Vagina (tissue), 2 donors: ENCODE measurements at regions not wholly inside any gene's neighbourhood (a gene's known extent, or its start where the extent isn't known, plus 50 kb on each side); places are given as distances from the start of the nearest gene placed in this dataset.
"Not testable (repeated sequence)": the region's sequence is repeated elsewhere in the genome, so short reads cannot be mapped to it uniquely, and the experiment has no call there.

Source experiments
- DNase-seq, 2 donors: peaks; one replicate each; pipeline ENCODE4 v3.0.0-alpha.2; 2017; ENCODE audit errors: extremely low spot score in 2 of 2
- H3K27ac ChIP-seq: fragments of 200-600 bp; sonication (generic); one replicate; pipeline ENCODE4 v1.5.1; 2019
- H3K27me3 ChIP-seq: fragments of 200-600 bp; sonication (generic); one replicate; pipeline ENCODE4 v1.5.1; 2019
- H3K36me3 ChIP-seq, 2 donors: fragments of 200-600 bp; sonication (generic); one replicate each; pipeline ENCODE4 v1.5.1; 2017 to 2019
- H3K4me1 ChIP-seq: fragments of 200-600 bp; sonication (generic); one replicate; pipeline ENCODE4 v1.5.1; 2019
- H3K4me3 ChIP-seq, 2 donors: fragments of 200-600 bp; sonication (generic); 1 replicate in 1 of 2; 2 replicates in 1 of 2; pipeline ENCODE4 v1.5.1; 2016 to 2019
- H3K9me3 ChIP-seq: fragments of 200-600 bp; sonication (generic); one replicate; pipeline ENCODE4 v1.5.1; 2019
- POLR2A ChIP-seq, 2 donors: fragments of 450-650 bp; IDR thresholded peaks; one replicate each; pipeline ENCODE4 v1.6.1; 2017; ENCODE audit warnings: antibody characterized with exemption in 2 of 2, mild to moderate bottlenecking in 2 of 2, moderate library complexity in 2 of 2
- POLR2AphosphoS5 ChIP-seq, 2 donors: sonication (generic); formaldehyde crosslinking; IDR thresholded peaks; one replicate each; pipeline ENCODE4 v1.9.0; 2017; ENCODE audit warnings: antibody characterized with exemption in 2 of 2, mild to moderate bottlenecking in 2 of 2, low read depth in 1 of 2; ENCODE audit not compliant: insufficient read depth in 1 of 2
- intact Hi-C: fragments of 100-400 bp; cut with DNase I; formaldehyde crosslinking; loops from one replicate; pipeline ENCODE4 v1.15.1; 2023
- TF ChIP-seq, protein P1 (sequence below), 3 experiments: fragments of 450-650 bp in 2 of 3; fragments of 200-600 bp in 1 of 3; sonication (generic) in 1 of 3; IDR thresholded peaks; one replicate each; pipeline ENCODE4 v1.5.1; 2017 to 2019; ENCODE audit warnings: antibody characterized with exemption in 3 of 3, mild to moderate bottlenecking in 2 of 3, moderate library complexity in 2 of 3

DNA sequence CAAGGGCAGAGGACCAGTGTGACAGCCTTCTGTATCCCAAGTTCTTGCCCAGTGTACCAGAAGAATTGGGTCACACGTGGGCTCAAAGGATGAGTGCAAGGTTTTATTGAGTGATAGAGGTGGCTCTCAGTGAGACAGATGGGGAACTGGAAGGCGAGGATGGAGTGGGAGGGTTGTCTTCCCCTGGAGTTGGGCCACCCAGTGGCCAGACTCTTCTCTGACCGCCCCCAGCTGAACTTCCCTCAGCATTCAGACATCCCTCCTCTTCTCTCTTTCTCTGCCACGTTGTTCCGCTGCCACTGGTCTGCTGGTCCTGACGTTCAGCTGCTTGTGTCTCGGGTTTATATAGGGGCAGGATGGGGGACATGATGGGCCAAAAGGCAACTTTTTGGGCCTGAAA, 150.1 kb upstream of the IVNS1ABP start:
- DNase-seq: no peak
- TF ChIP-seq, protein P1, sequence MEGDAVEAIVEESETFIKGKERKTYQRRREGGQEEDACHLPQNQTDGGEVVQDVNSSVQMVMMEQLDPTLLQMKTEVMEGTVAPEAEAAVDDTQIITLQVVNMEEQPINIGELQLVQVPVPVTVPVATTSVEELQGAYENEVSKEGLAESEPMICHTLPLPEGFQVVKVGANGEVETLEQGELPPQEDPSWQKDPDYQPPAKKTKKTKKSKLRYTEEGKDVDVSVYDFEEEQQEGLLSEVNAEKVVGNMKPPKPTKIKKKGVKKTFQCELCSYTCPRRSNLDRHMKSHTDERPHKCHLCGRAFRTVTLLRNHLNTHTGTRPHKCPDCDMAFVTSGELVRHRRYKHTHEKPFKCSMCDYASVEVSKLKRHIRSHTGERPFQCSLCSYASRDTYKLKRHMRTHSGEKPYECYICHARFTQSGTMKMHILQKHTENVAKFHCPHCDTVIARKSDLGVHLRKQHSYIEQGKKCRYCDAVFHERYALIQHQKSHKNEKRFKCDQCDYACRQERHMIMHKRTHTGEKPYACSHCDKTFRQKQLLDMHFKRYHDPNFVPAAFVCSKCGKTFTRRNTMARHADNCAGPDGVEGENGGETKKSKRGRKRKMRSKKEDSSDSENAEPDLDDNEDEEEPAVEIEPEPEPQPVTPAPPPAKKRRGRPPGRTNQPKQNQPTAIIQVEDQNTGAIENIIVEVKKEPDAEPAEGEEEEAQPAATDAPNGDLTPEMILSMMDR (IDR thresholded peaks at IDR 0.05): no peak
- TF ChIP-seq POLR2A (IDR thresholded peaks at IDR 0.05): no peak
- TF ChIP-seq POLR2AphosphoS5 (IDR thresholded peaks at IDR 0.05; ENCODE audit: insufficient read depth in 1 of 2, low read depth in 1 of 2): no peak
- no peaks in the 10 kb centered on the region for H3K9me3 ChIP-seq
- H3K27me3 ChIP-seq: no peaks in the 10 kb centered on the region
- H3K4me1 ChIP-seq: no peaks in the 10 kb centered on the region
- intact Hi-C loops: no loop called here
- H3K27ac ChIP-seq: no peak overlapping the region
- no peak overlapping the region for H3K4me3 ChIP-seq
- no peaks in the 10 kb centered on the region for H3K36me3 ChIP-seq

DNA sequence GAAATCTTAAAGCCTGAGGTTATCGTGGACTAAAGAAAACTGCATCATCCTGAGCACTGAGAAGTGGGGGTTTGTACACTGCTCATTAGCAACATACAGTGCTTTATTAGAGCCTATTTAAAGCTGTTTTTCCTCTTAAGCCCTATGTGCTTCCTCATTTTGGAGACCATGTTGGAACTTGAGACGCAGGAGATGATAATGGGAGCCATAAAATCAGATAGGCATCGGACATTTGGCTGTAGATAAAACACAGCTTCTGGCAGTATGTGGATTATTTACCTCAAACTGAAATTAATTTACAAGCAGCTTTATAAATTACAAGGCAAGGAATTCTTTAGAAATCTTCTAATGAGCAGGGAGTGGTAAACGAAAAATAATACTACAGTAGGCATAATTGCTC, 147.7 kb upstream of the IVNS1ABP start:
- Histone ChIP-seq H3K4me3 (no peak overlapping the region), H3K27me3 (no peaks in the 10 kb centered on the region)
- intact Hi-C loops: no loop called here

DNA sequence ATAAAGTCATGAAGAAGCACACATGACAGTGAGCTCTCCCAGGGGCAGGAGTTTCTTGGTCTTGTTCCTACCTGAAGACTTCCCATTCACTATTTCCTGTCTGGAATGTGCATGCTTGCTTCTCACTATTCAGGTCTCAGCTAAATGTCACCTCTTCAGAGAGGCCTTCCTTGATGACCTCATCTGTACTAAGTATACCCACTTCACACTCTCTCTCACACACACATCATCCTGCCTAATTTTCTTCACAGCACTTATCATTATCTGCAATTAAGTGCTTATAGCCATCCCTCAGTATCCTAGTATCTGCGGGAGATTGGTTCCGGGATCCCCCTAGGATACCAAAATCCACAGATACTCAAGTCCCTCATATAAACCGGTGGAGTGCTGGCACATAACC, 146.4 kb upstream of the IVNS1ABP start:
- Histone ChIP-seq H3K27ac (no peak overlapping the region), H3K4me3 (no peak overlapping the region), H3K36me3 (no peaks in the 10 kb centered on the region), H3K4me1 (no peaks in the 10 kb centered on the region), H3K9me3 (no peaks in the 10 kb centered on the region), H3K27me3 (no peaks in the 10 kb centered on the region)
- no peak for DNase-seq
- TF ChIP-seq POLR2AphosphoS5 (IDR thresholded peaks at IDR 0.05; ENCODE audit: insufficient read depth in 1 of 2, low read depth in 1 of 2) (no peak), POLR2A (IDR thresholded peaks at IDR 0.05) (no peak)
- TF ChIP-seq, protein P1 (IDR thresholded peaks at IDR 0.05): no peak
- intact Hi-C loops: no loop called here

More for the DNA sequence above, 147.7 kb upstream of the IVNS1ABP start:
- no peaks in the 10 kb centered on the region for H3K36me3 ChIP-seq
- H3K27ac ChIP-seq: no peak overlapping the region
- H3K4me1 ChIP-seq: no peaks in the 10 kb centered on the region
- TF ChIP-seq POLR2A (IDR thresholded peaks at IDR 0.05): no peak
- TF ChIP-seq POLR2AphosphoS5 (IDR thresholded peaks at IDR 0.05; ENCODE audit: insufficient read depth in 1 of 2, low read depth in 1 of 2): no peak
- TF ChIP-seq, protein P1 (IDR thresholded peaks at IDR 0.05): no peak
- no peaks in the 10 kb centered on the region for H3K9me3 ChIP-seq
- no peak for DNase-seq

DNA sequence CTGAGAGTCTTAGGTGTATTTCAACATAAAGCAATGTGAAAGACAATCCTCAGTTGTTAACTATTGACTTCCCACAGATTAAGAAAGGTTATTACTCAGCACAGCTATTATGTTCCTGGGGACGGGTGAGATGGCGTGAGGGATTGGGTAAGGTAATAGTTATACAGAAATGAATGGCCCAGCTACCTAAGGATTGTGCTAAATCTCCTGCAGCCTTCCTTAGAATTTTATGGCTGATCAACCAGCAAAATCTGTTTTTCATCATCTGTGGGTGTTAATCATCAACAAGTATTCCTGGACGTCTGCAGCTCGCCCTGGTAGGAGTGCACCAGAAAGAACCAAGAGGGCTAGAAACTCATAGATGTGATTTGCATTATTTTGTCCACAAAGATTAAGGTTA, 146.0 kb upstream of the IVNS1ABP start:
- Histone ChIP-seq H3K4me3 (no peak overlapping the region), H3K36me3 (no peaks in the 10 kb centered on the region), H3K27me3 (no peaks in the 10 kb centered on the region), H3K27ac (no peak overlapping the region), H3K9me3 (no peaks in the 10 kb centered on the region), H3K4me1 (no peaks in the 10 kb centered on the region)
- DNase-seq: no peak
- TF ChIP-seq, protein P1 (IDR thresholded peaks at IDR 0.05): no peak
- TF ChIP-seq POLR2A (IDR thresholded peaks at IDR 0.05): no peak
- no peak for TF ChIP-seq POLR2AphosphoS5 (IDR thresholded peaks at IDR 0.05; ENCODE audit: insufficient read depth in 1 of 2, low read depth in 1 of 2)
- intact Hi-C loops: no loop called here

DNA sequence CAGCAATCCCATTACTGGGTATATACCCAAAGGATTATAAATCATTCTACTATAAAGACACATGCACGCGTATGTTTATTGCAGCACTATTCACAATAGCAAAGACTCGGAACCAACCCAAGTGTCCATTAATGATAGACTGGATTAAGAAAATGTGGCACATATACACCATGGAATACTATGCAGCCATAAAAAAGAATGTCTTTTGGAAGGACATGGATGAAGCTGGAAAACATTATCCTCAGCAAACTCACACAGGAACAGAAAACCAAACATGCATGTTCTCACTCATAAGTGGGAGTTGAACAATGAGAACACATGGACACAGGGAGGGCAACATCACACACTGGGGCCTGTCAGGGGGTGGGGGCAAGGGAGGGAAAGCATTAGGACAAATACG, 143.7 kb upstream of the IVNS1ABP start:
- H3K27me3 ChIP-seq, H3K4me1 ChIP-seq, intact Hi-C loops, H3K27ac ChIP-seq, H3K4me3 ChIP-seq, H3K36me3 ChIP-seq, H3K9me3 ChIP-seq, DNase-seq: not testable (repeated sequence)

DNA sequence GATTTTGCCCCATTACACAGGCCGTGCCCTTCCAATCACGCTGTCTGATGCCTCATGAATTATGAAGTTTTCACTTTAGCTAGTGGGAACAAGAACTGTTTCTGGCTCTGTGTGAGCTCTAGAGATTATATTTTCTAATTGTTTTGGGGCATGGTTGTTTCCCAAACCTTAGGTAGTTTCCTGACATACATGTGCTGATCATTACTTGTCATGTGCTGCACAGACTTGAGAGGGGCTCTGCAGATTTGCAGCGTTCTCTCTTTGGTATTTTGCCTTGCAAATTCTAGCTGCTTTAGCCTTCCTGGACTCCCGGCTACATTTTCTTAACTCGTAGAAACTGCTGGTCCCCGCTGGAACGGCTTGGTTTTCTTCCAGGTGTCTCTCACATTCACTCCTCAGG, 142.1 kb upstream of the IVNS1ABP start:
- H3K36me3 ChIP-seq: no peaks in the 10 kb centered on the region
- intact Hi-C loops: no loop called here
- no peaks in the 10 kb centered on the region for H3K4me1 ChIP-seq
- no peaks in the 10 kb centered on the region for H3K27me3 ChIP-seq
- TF ChIP-seq POLR2A (IDR thresholded peaks at IDR 0.05) (no peak), POLR2AphosphoS5 (IDR thresholded peaks at IDR 0.05; ENCODE audit: insufficient read depth in 1 of 2, low read depth in 1 of 2) (no peak)
- TF ChIP-seq, protein P1 (IDR thresholded peaks at IDR 0.05): no peak
- no peaks in the 10 kb centered on the region for H3K9me3 ChIP-seq
- no peak for DNase-seq
- H3K4me3 ChIP-seq: no peak overlapping the region
- no peak overlapping the region for H3K27ac ChIP-seq
